Neuronal stem cell (in vitro differentiated cells): ENCODE measurements at regions not wholly inside any gene's neighbourhood (a gene's known extent, or its start where the extent isn't known, plus 50 kb on each side); places are given as distances from the start of the nearest gene placed in this dataset.

Experiments
- DNase-seq: peaks from one replicate; pipeline ENCODE4 v3.0.0-alpha.2; 2013; ENCODE audit warnings: low spot score
- H2AFZ ChIP-seq: one replicate; pipeline ENCODE4 v1.6.1; 2013; ENCODE audit warnings: mild to moderate bottlenecking, low read length, inconsistent platforms
- H2AK5ac ChIP-seq: 2 replicates; pipeline ENCODE4 v1.6.1; 2013; ENCODE audit warnings: low read depth, mild to moderate bottlenecking, inconsistent platforms, low read length, moderate library complexity, mixed read lengths
- H2BK120ac ChIP-seq: 2 replicates; pipeline ENCODE4 v1.6.1; 2013; ENCODE audit warnings: low read depth, mild to moderate bottlenecking, inconsistent platforms, low read length, moderate library complexity, mixed read lengths
- H2BK12ac ChIP-seq: one replicate; pipeline ENCODE4 v1.6.1; 2013; ENCODE audit warnings: low read length, inconsistent platforms
- H2BK15ac ChIP-seq: 2 replicates; pipeline ENCODE4 v1.6.1; 2013; ENCODE audit warnings: mild to moderate bottlenecking, low read length, inconsistent platforms, mixed read lengths
- H2BK5ac ChIP-seq: one replicate; pipeline ENCODE4 v1.6.1; 2013; ENCODE audit warnings: inconsistent platforms, mild to moderate bottlenecking, low read length, moderate library complexity
- H3K14ac ChIP-seq: one replicate; pipeline ENCODE4 v1.6.1; 2013; ENCODE audit warnings: low read length, inconsistent platforms
- H3K18ac ChIP-seq: 2 replicates; pipeline ENCODE4 v1.6.1; 2013; ENCODE audit warnings: low read length, inconsistent platforms
- H3K23ac ChIP-seq: 2 replicates; pipeline ENCODE4 v1.6.1; 2013; ENCODE audit warnings: low read depth, mild to moderate bottlenecking, mixed read lengths, low read length, inconsistent platforms; ENCODE audit not compliant: poor library complexity
- H3K27ac ChIP-seq: replicated peaks from 3 replicates; pipeline ENCODE4 v1.5.1; 2013; ENCODE audit warnings: low read length, inconsistent platforms
- H3K27me3 ChIP-seq, 3 experiments: 2 replicates each; pipeline ENCODE4 v1.6.1; 2013; ENCODE audit warnings: low read length in 3 of 3, mild to moderate bottlenecking in 2 of 3, inconsistent platforms in 1 of 3, low read depth in 1 of 3, mixed read lengths in 1 of 3, moderate library complexity in 1 of 3; ENCODE audit not compliant: control insufficient read depth in 3 of 3, insufficient read depth in 3 of 3
- H3K36me3 ChIP-seq, 2 donors: replicated peaks in 1 of 2; 2 replicates each; pipeline ENCODE4 v1.6.1; 2013; ENCODE audit warnings: low read length in 2 of 2; ENCODE audit not compliant: control insufficient read depth in 2 of 2, insufficient read depth in 2 of 2
- H3K4ac ChIP-seq: 2 replicates; pipeline ENCODE4 v1.6.1; 2013; ENCODE audit warnings: inconsistent platforms, mild to moderate bottlenecking, low read length, moderate library complexity
- H3K4me1 ChIP-seq, 2 donors: 1 replicate in 1 of 2; 2 replicates in 1 of 2; pipeline ENCODE4 v1.6.1; 2013; ENCODE audit warnings: low read length in 2 of 2, low read depth in 1 of 2; ENCODE audit not compliant: control insufficient read depth in 2 of 2, insufficient read depth in 1 of 2
- H3K4me2 ChIP-seq: one replicate; pipeline ENCODE4 v1.6.1; 2013; ENCODE audit warnings: mild to moderate bottlenecking, low read length, inconsistent platforms; ENCODE audit not compliant: insufficient read depth, poor library complexity, severe bottlenecking
- H3K4me3 ChIP-seq, 2 donors: 2 replicates each; pipeline ENCODE4 v1.5.1; 2013; ENCODE audit warnings: low read length in 2 of 2, mild to moderate bottlenecking in 2 of 2, inconsistent platforms in 1 of 2, moderate library complexity in 1 of 2
- H3K79me1 ChIP-seq: one replicate; pipeline ENCODE4 v1.6.1; 2013; ENCODE audit warnings: low read depth, mild to moderate bottlenecking, inconsistent platforms, low read length, moderate library complexity
- H3K9ac ChIP-seq: one replicate; pipeline ENCODE4 v1.6.1; 2013; ENCODE audit warnings: mild to moderate bottlenecking, low read depth, low read length, inconsistent platforms; ENCODE audit not compliant: poor library complexity
- H3K9me3 ChIP-seq, 2 donors: replicated peaks in 1 of 2; 2 replicates each; pipeline versions ENCODE3 to v1.6.1; 2013; ENCODE audit warnings: low read length in 2 of 2, mild to moderate bottlenecking in 2 of 2, inconsistent platforms in 1 of 2, low read depth in 1 of 2, mixed read lengths in 1 of 2, moderate library complexity in 1 of 2; ENCODE audit not compliant: control insufficient read depth in 2 of 2, insufficient read depth in 1 of 2
- H4K8ac ChIP-seq: one replicate; pipeline ENCODE4 v1.6.1; 2013; ENCODE audit warnings: low read depth, mild to moderate bottlenecking, inconsistent platforms, low read length, moderate library complexity
- H4K91ac ChIP-seq: one replicate; pipeline ENCODE4 v1.6.1; 2013; ENCODE audit warnings: low read length, low read depth, mild to moderate bottlenecking, inconsistent platforms; ENCODE audit not compliant: poor library complexity
- WGBS, 2 donors: extraction: QIAGEN DNeasy Blood & Tissue Kit; methylation state at CpG; one replicate each; pipeline ENCODE4 v1.1.7; 2013; ENCODE audit warnings: missing lambda C conversion rate in 2 of 2, mixed read lengths in 1 of 2; ENCODE audit not compliant: insufficient read length in 2 of 2, insufficient replicate concordance in 1 of 2; ENCODE audit errors: extremely low coverage in 2 of 2; 5-methylcytosine and 5-hydroxymethylcytosine counted together

GRCh38 chr5:3299441-3299840 lies 296.2 kb upstream of the IRX1 start:
- H2AFZ ChIP-seq, result no peak overlapping the region
- peaks cover 5 to 6% of the 10 kb centered on the region in 2 donors for H3K4me1 ChIP-seq
- H3K36me3 ChIP-seq, result no peaks in the 10 kb centered on the region
- H3K4ac ChIP-seq, result no peak overlapping the region
- no peak overlapping the region for H2BK15ac ChIP-seq
- H2BK5ac ChIP-seq, result no peak overlapping the region
- no peak overlapping the region for H4K8ac ChIP-seq
- no peak overlapping the region for H3K23ac ChIP-seq
- H3K79me1 ChIP-seq, result no peaks in the 10 kb centered on the region
- no peak overlapping the region for H3K14ac ChIP-seq
- no CpG with 5 or more reads among the region's 7 CpGs for WGBS, 2 donors
- H3K4me3 ChIP-seq, result no peak overlapping the region
- H3K4me2 ChIP-seq, result no peak overlapping the region
- H3K9me3 ChIP-seq, result no peaks in the 10 kb centered on the region
- H2AK5ac ChIP-seq, result no peak overlapping the region
- no peak for DNase-seq
- H4K91ac ChIP-seq, result no peak overlapping the region
- no peaks in the 10 kb centered on the region for H3K27me3 ChIP-seq
- H3K27ac ChIP-seq, result no peak overlapping the region
- H3K18ac ChIP-seq, result no peak overlapping the region
- H3K9ac ChIP-seq, result no peak overlapping the region
- no peak overlapping the region for H2BK120ac ChIP-seq
- no peak overlapping the region for H2BK12ac ChIP-seq

- Histone ChIP-seq H3K14ac (no peak overlapping the region), H3K36me3 (no peaks in the 10 kb centered on the region), H3K4me2 (no peak overlapping the region), H3K27ac (no peak overlapping the region), H3K4me3 (no peak overlapping the region), H3K18ac (no peak overlapping the region), H2AK5ac (no peak overlapping the region), H3K23ac (no peak overlapping the region), H3K4ac (no peak overlapping the region), H3K27me3 (no peaks in the 10 kb centered on the region), H4K91ac (no peak overlapping the region), H2BK15ac (no peak overlapping the region), H3K9me3 (no peaks in the 10 kb centered on the region), H2BK5ac (no peak overlapping the region), H3K9ac (no peak overlapping the region), H4K8ac (no peak overlapping the region), H2BK12ac (no peak overlapping the region), H3K79me1 (no peaks in the 10 kb centered on the region), H2BK120ac (no peak overlapping the region), H2AFZ (no peak overlapping the region), H3K4me1 (peaks cover 5 to 6% of the 10 kb centered on the region in 2 donors)
- no CpG with 5 or more reads among the region's 3 CpGs for WGBS, 2 donors
- no peak for DNase-seq
These were observed 297.8 kb upstream of the IRX1 start for GRCh38 chr5:3297853-3298252.

GRCh38 chr5:3288325-3288724 lies 307.3 kb upstream of the IRX1 start:
- no peak overlapping the region for H3K4ac ChIP-seq
- H3K9me3 ChIP-seq, result no peaks in the 10 kb centered on the region
- no peaks in the 10 kb centered on the region for H3K36me3 ChIP-seq
- no peak overlapping the region for H4K91ac ChIP-seq
- no peaks in the 10 kb centered on the region for H3K79me1 ChIP-seq
- no peak for DNase-seq
- H3K27ac ChIP-seq, result no peak overlapping the region
- no peak overlapping the region for H4K8ac ChIP-seq
- WGBS, 2 donors, result no CpG with 5 or more reads among the region's 18 CpGs
- H2BK5ac ChIP-seq, result no peak overlapping the region
- no peak overlapping the region for H3K4me2 ChIP-seq
- H2BK12ac ChIP-seq, result peak overlapping the region; percentile 49
- peak overlapping the region; percentile 77 for H3K18ac ChIP-seq
- no peak overlapping the region for H2BK15ac ChIP-seq
- no peak overlapping the region for H3K4me3 ChIP-seq
- H2AK5ac ChIP-seq, result no peak overlapping the region
- H2BK120ac ChIP-seq, result no peak overlapping the region
- H3K4me1 ChIP-seq, result peaks cover 0 to 3% of the 10 kb centered on the region in 2 donors
- H2AFZ ChIP-seq, result no peak overlapping the region
- H3K14ac ChIP-seq, result no peak overlapping the region
- H3K9ac ChIP-seq, result no peak overlapping the region
- H3K23ac ChIP-seq, result no peak overlapping the region
- H3K27me3 ChIP-seq, result no peaks in the 10 kb centered on the region

GRCh38 chr5:3287516-3287915 lies 308.1 kb upstream of the IRX1 start:
- Histone ChIP-seq H3K27me3 (no peaks in the 10 kb centered on the region), H2BK120ac (no peak overlapping the region), H2BK5ac (no peak overlapping the region), H3K23ac (peak overlapping the region; percentile 61), H2AK5ac (peak overlapping the region; percentile 26), H3K4me3 (no peak overlapping the region), H2AFZ (no peak overlapping the region), H3K4me2 (no peak overlapping the region), H3K36me3 (no peaks in the 10 kb centered on the region), H3K14ac (no peak overlapping the region), H4K91ac (no peak overlapping the region), H3K4me1 (peaks cover 0 to 3% of the 10 kb centered on the region in 2 donors), H3K4ac (no peak overlapping the region), H3K9me3 (no peaks in the 10 kb centered on the region), H2BK15ac (no peak overlapping the region), H3K79me1 (no peaks in the 10 kb centered on the region), H2BK12ac (peak overlapping the region; percentile 14), H3K18ac (peak overlapping the region; percentile 41), H3K27ac (no peak overlapping the region), H3K9ac (no peak overlapping the region), H4K8ac (no peak overlapping the region)
- no CpG with 5 or more reads among the region's 9 CpGs for WGBS, 2 donors
- DNase-seq, result no peak
